ENCODE measurements at regions not wholly inside any gene's neighbourhood (a gene's known extent, or its start where the extent isn't known, plus 50 kb on each side); places are given as distances from the start of the nearest gene placed in this dataset.

GRCh38 chr6:84508981-84509380 lies 255.4 kb downstream of the TBX18 start:
- TF ChIP-seq CTCF (CRISPR knock-in tag; IDR thresholded peaks at IDR 0.05): no peak
- TF ChIP-seq MAFK (conservative IDR thresholded peaks at IDR 0.05 in 1 of 2, IDR thresholded peaks at IDR 0.05 in 1 of 2; ENCODE audit: low read length in 2 of 2): no peak
- TF ChIP-seq ZNF280B (CRISPR knock-in tag; IDR thresholded peaks at IDR 0.05; ENCODE audit: borderline replicate concordance): no peak
- TF ChIP-seq ZNF317 (CRISPR knock-in tag; IDR thresholded peaks at IDR 0.05): no peak
- no peak for TF ChIP-seq ZBTB7A (CRISPR knock-in tag; IDR thresholded peaks at IDR 0.05)
- no peak for TF ChIP-seq ZSCAN20 (CRISPR knock-in tag; IDR thresholded peaks at IDR 0.05; ENCODE audit: borderline replicate concordance)
- TF ChIP-seq FOXK2 (IDR thresholded peaks at IDR 0.05): no peak
